Prostate gland (tissue), 2 donors: ENCODE measurements at regions not wholly inside any gene's neighbourhood (a gene's known extent, or its start where the extent isn't known, plus 50 kb on each side); places are given as distances from the start of the nearest gene placed in this dataset.

Experiments used
- DNase-seq: peaks from one replicate; pipeline ENCODE4 v3.0.0-alpha.2; 2019; ENCODE audit warnings: low spot score
- H3K27ac ChIP-seq, 2 donors: fragments of 200-600 bp; sonication (generic); 2 replicates each; pipeline ENCODE4 v1.5.1; 2017 to 2019
- H3K27me3 ChIP-seq: fragments of 200-600 bp; sonication (generic); replicated peaks from 2 replicates; pipeline ENCODE4 v1.5.1; 2019; ENCODE audit not compliant: insufficient read depth
- H3K36me3 ChIP-seq, 2 donors: fragments of 200-600 bp; sonication (generic); 1 replicate in 1 of 2; 2 replicates in 1 of 2; pipeline versions ENCODE4 v1.5.1 to v1.8.1; 2017 to 2019
- H3K4me1 ChIP-seq: fragments of 200-600 bp; sonication (generic); replicated peaks from 2 replicates; pipeline ENCODE4 v1.5.1; 2019
- H3K4me3 ChIP-seq, 2 donors: fragments of 200-600 bp; sonication (generic); 2 replicates each; pipeline ENCODE4 v1.5.1; 2017 to 2019
- H3K9me3 ChIP-seq: fragments of 200-600 bp; sonication (generic); 2 replicates; pipeline ENCODE4 v1.5.1; 2017
- CTCF ChIP-seq, 4 experiments: fragments of 200-600 bp in 2 of 4; fragments of 450-650 bp in 2 of 4; sonication (generic) in 2 of 4; IDR thresholded peaks; 1 replicate in 3 of 4; 2 replicates in 1 of 4; pipeline ENCODE4 v1.5.1; 2016 to 2019; ENCODE audit warnings: antibody characterized with exemption in 4 of 4, mild to moderate bottlenecking in 2 of 4, moderate library complexity in 2 of 4
- POLR2A ChIP-seq: fragments of 450-650 bp; IDR thresholded peaks from one replicate; pipeline ENCODE4 v1.6.1; 2016; ENCODE audit warnings: antibody characterized with exemption, mild to moderate bottlenecking
- POLR2AphosphoS5 ChIP-seq: sonication (generic); formaldehyde crosslinking; IDR thresholded peaks from one replicate; pipeline ENCODE4 v1.6.1; 2017; ENCODE audit warnings: antibody characterized with exemption
- WGBS: methylation state at CpG from one replicate; pipeline ENCODE4 v1.1.5; 2018; 5-methylcytosine and 5-hydroxymethylcytosine counted together
- intact Hi-C: fragments of 100-400 bp; cut with DNase I; formaldehyde crosslinking; loops from one replicate; pipeline ENCODE4 v1.14.2; 2022

GRCh38 chr3:20396335-20396734, 210.3 kb upstream of the SGO1 start:
- DNase-seq: no peak
- 93% methylated on average over 3 of the region's 3 CpGs for WGBS
- Histone ChIP-seq H3K27me3 (no peaks in the 10 kb centered on the region), H3K27ac (no peak overlapping the region), H3K4me3 (no peak overlapping the region), H3K36me3 (no peaks in the 10 kb centered on the region), H3K9me3 (no peaks in the 10 kb centered on the region), H3K4me1 (no peaks in the 10 kb centered on the region)
- intact Hi-C loops: no loop called here
- TF ChIP-seq CTCF (IDR thresholded peaks at IDR 0.05): no peak
- TF ChIP-seq POLR2AphosphoS5: no peak
- no peak for TF ChIP-seq POLR2A

GRCh38 chr3:20395692-20396091, 209.7 kb upstream of the SGO1 start:
- TF ChIP-seq POLR2A (no peak), POLR2AphosphoS5 (no peak), CTCF (IDR thresholded peaks at IDR 0.05) (no peak)
- Histone ChIP-seq H3K4me1 (no peaks in the 10 kb centered on the region), H3K27me3 (no peaks in the 10 kb centered on the region), H3K9me3 (no peaks in the 10 kb centered on the region), H3K36me3 (no peaks in the 10 kb centered on the region), H3K27ac (no peak overlapping the region), H3K4me3 (no peak overlapping the region)
- intact Hi-C loops: no loop called here
- DNase-seq: no peak
- WGBS: 94% methylated on average over 4 of the region's 4 CpGs

GRCh38 chr3:20394243-20394642, 208.2 kb upstream of the SGO1 start:
- Histone ChIP-seq H3K4me3 (no peak overlapping the region), H3K9me3 (no peaks in the 10 kb centered on the region), H3K36me3 (no peaks in the 10 kb centered on the region), H3K27me3 (no peaks in the 10 kb centered on the region), H3K4me1 (no peaks in the 10 kb centered on the region), H3K27ac (no peak overlapping the region)
- TF ChIP-seq POLR2A: no peak
- no peak for TF ChIP-seq POLR2AphosphoS5
- TF ChIP-seq CTCF (IDR thresholded peaks at IDR 0.05): no peak
- DNase-seq: no peak
- 91% methylated on average over 4 of the region's 4 CpGs for WGBS
- intact Hi-C loops: no loop called here

DNA sequence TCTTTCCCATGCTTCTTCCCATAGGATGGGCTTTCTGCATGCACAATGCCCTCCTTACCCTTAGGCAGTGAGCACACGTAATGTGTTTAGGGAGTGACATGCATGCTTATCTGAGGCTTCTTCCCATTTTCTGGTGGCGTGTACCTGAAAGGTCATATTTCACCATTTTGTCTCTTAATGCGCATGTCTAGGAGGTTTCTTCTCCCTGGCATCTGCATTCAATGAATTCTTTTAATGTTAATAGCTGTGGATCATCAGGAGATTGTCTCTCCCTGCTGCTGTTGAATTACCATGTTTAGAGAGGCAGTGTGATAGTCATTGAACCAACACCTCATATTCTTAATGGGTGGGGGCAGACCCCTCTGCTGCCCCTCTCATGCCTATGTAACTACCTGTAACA, 205.6 kb upstream of the SGO1 start:
- intact Hi-C loops: no loop called here
- H3K9me3 ChIP-seq: no peaks in the 10 kb centered on the region
- H3K4me1 ChIP-seq: no peaks in the 10 kb centered on the region
- TF ChIP-seq CTCF (IDR thresholded peaks at IDR 0.05) (no peak), POLR2AphosphoS5 (no peak), POLR2A (no peak)
- WGBS: 63% methylated on average over 3 of the region's 3 CpGs
- no peak overlapping the region for H3K4me3 ChIP-seq
- H3K36me3 ChIP-seq: no peaks in the 10 kb centered on the region
- DNase-seq: no peak
- no peaks in the 10 kb centered on the region for H3K27me3 ChIP-seq
- no peak overlapping the region for H3K27ac ChIP-seq

GRCh38 chr3:20388971-20389370, 203.0 kb upstream of the SGO1 start:
- no peaks in the 10 kb centered on the region for H3K36me3 ChIP-seq
- no peaks in the 10 kb centered on the region for H3K4me1 ChIP-seq
- no peak for DNase-seq
- no peaks in the 10 kb centered on the region for H3K27me3 ChIP-seq
- intact Hi-C loops: no loop called here
- H3K27ac ChIP-seq: no peak overlapping the region
- no peak overlapping the region for H3K4me3 ChIP-seq
- no peak for TF ChIP-seq POLR2A
- TF ChIP-seq POLR2AphosphoS5: no peak
- no peak for TF ChIP-seq CTCF (IDR thresholded peaks at IDR 0.05)
- H3K9me3 ChIP-seq: no peaks in the 10 kb centered on the region
- WGBS: 87% methylated on average over 1 of the region's 1 CpG
